ENCODE measurements at regions not wholly inside any gene's neighbourhood (a gene's known extent, or its start where the extent isn't known, plus 50 kb on each side); places are given as distances from the start of the nearest gene placed in this dataset.

- Histone ChIP-seq H3K9me3 (ENCODE audit: control insufficient read depth, insufficient read depth, low read depth, low read length) (no peaks in the 10 kb centered on the region), H3K4me3 (ENCODE audit: low read depth, low read length) (no peak overlapping the region), H3K36me3 (ENCODE audit: control insufficient read depth in 2 of 2, insufficient read depth in 1 of 2, low read length in 2 of 2) (no peaks in the 10 kb centered on the region), H3K27ac (ENCODE audit: extremely low read depth, low read depth, low read length) (no peak overlapping the region), H3K4me1 (ENCODE audit: control insufficient read depth, insufficient read depth, low read length) (peaks cover 45% of the 10 kb centered on the region)
- TF ChIP-seq ZNF335 (tag by site-specific recombination; conservative IDR thresholded peaks at IDR 0.05) (0 out of 2 replicates have a peak, but pooled peaks have one; percentile 24), ZNF426 (tag by site-specific recombination; IDR thresholded peaks at IDR 0.05) (no peak), ZNF366 (tag by site-specific recombination; conservative IDR thresholded peaks at IDR 0.05) (no peak)
- TF ChIP-seq, protein P1, sequence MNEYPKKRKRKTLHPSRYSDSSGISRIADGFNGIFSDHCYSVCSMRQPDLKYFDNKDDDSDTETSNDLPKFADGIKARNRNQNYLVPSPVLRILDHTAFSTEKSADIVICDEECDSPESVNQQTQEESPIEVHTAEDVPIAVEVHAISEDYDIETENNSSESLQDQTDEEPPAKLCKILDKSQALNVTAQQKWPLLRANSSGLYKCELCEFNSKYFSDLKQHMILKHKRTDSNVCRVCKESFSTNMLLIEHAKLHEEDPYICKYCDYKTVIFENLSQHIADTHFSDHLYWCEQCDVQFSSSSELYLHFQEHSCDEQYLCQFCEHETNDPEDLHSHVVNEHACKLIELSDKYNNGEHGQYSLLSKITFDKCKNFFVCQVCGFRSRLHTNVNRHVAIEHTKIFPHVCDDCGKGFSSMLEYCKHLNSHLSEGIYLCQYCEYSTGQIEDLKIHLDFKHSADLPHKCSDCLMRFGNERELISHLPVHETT (tag by site-specific recombination; IDR thresholded peaks at IDR 0.05), result no peak
- CTCF ChIA-PET, result interaction anchor here (1.0 kb wide), 1 partner anchor 1335 kb away, joined by 3 read pairs; no protein-coding TSS in a partner anchor
- POLR2A ChIA-PET, result no interaction called here
Observed at GRCh38 chr2:66696374-66696773, 261.4 kb downstream of the MEIS1 start.

- Histone ChIP-seq H3K27ac (ENCODE audit: extremely low read depth, low read depth, low read length) (no peak overlapping the region), H3K36me3 (ENCODE audit: control insufficient read depth in 2 of 2, insufficient read depth in 1 of 2, low read length in 2 of 2) (no peaks in the 10 kb centered on the region), H3K4me3 (ENCODE audit: low read depth, low read length) (no peak overlapping the region), H3K4me1 (ENCODE audit: control insufficient read depth, insufficient read depth, low read length) (peaks cover 44% of the 10 kb centered on the region), H3K9me3 (ENCODE audit: control insufficient read depth, insufficient read depth, low read depth, low read length) (no peaks in the 10 kb centered on the region)
- TF ChIP-seq ZBTB48 (tag by site-specific recombination; IDR thresholded peaks at IDR 0.05) (no peak), ZNF26 (tag by site-specific recombination; IDR thresholded peaks at IDR 0.05) (no peak), ZNF704 (tag by site-specific recombination; IDR thresholded peaks at IDR 0.05) (no peak), SCRT1 (tag by site-specific recombination; IDR thresholded peaks at IDR 0.05; ENCODE audit: borderline replicate concordance) (no peak), ZNF529 (tag by site-specific recombination; IDR thresholded peaks at IDR 0.05; ENCODE audit: insufficient replicate concordance) (no peak), ZNF221 (tag by site-specific recombination; IDR thresholded peaks at IDR 0.05; ENCODE audit: borderline replicate concordance) (no peak), EGR2 (tag by site-specific recombination; IDR thresholded peaks at IDR 0.05; ENCODE audit: low read depth) (no peak)
- CTCF ChIA-PET, result interaction anchor here (1.0 kb wide), 1 partner anchor 1334 kb away, joined by 3 read pairs; no protein-coding TSS in a partner anchor
- POLR2A ChIA-PET, result no interaction called here
Observed at GRCh38 chr2:66696886-66697285, 262.0 kb downstream of the MEIS1 start.

DNA sequence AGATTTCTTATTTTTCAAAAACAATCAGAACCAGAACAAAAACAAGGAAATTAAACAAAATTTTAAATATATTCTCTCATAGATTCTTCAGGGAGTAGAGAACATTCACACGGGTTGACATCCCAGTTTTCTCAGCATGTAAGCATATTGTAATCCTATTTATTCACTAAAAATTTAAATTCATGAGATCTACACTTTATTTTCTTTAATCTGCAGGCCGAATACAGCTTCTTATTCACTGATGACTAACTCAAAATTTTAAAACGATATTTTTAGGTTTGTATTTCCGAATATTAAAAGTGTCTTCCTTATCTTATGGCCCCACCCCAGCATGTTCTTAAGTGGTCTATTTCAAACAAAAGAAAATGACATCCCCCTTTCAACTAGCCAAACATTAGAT lies 262.4 kb downstream of the MEIS1 start:
- peaks cover 48% of the 10 kb centered on the region for H3K4me1 ChIP-seq (ENCODE audit: control insufficient read depth, insufficient read depth, low read length)
- CTCF ChIA-PET, result no interaction called here
- POLR2A ChIA-PET, result no interaction called here
- no peak overlapping the region for H3K27ac ChIP-seq (ENCODE audit: extremely low read depth, low read depth, low read length)
- H3K4me3 ChIP-seq (ENCODE audit: low read depth, low read length), result no peak overlapping the region
- TF ChIP-seq ZNF600 (tag by site-specific recombination; IDR thresholded peaks at IDR 0.05), result no peak
- no peak for TF ChIP-seq REPIN1 (tag by site-specific recombination; IDR thresholded peaks at IDR 0.05; ENCODE audit: low read depth)
- TF ChIP-seq OSR2 (tag by site-specific recombination; IDR thresholded peaks at IDR 0.05), result no peak
- no peak for TF ChIP-seq KLF16 (tag by site-specific recombination; IDR thresholded peaks at IDR 0.05)
- no peak for TF ChIP-seq BCL11A (tag by site-specific recombination; IDR thresholded peaks at IDR 0.05; ENCODE audit: low read depth)
- TF ChIP-seq ZBTB1 (tag by site-specific recombination; IDR thresholded peaks at IDR 0.05), result no peak
- TF ChIP-seq MEIS1 (CRISPR knock-in tag; IDR thresholded peaks at IDR 0.05; ENCODE audit: borderline replicate concordance), result no peak
- TF ChIP-seq ZNF670 (tag by site-specific recombination; IDR thresholded peaks at IDR 0.05; ENCODE audit: low read depth), result no peak
- no peak for TF ChIP-seq ZNF560 (tag by site-specific recombination; IDR thresholded peaks at IDR 0.05; ENCODE audit: borderline replicate concordance)
- no peak for TF ChIP-seq ZBTB7A (tag by site-specific recombination; IDR thresholded peaks at IDR 0.05; ENCODE audit: low read depth)
- H3K36me3 ChIP-seq (ENCODE audit: control insufficient read depth in 2 of 2, insufficient read depth in 1 of 2, low read length in 2 of 2), result no peaks in the 10 kb centered on the region
- no peaks in the 10 kb centered on the region for H3K9me3 ChIP-seq (ENCODE audit: control insufficient read depth, insufficient read depth, low read depth, low read length)
